Skin of body (tissue), 1 donor: ENCODE measurements at regions not wholly inside any gene's neighbourhood (a gene's known extent, or its start where the extent isn't known, plus 50 kb on each side); places are given as distances from the start of the nearest gene placed in this dataset.
"Not testable (repeated sequence)": the region's sequence is repeated elsewhere in the genome, so short reads cannot be mapped to it uniquely, and the experiment has no call there.

ENCODE experiments used
- DNase-seq: peaks from one replicate; lab custom pipeline; 2025; lab: John Stamatoyannopoulos, UW

DNA sequence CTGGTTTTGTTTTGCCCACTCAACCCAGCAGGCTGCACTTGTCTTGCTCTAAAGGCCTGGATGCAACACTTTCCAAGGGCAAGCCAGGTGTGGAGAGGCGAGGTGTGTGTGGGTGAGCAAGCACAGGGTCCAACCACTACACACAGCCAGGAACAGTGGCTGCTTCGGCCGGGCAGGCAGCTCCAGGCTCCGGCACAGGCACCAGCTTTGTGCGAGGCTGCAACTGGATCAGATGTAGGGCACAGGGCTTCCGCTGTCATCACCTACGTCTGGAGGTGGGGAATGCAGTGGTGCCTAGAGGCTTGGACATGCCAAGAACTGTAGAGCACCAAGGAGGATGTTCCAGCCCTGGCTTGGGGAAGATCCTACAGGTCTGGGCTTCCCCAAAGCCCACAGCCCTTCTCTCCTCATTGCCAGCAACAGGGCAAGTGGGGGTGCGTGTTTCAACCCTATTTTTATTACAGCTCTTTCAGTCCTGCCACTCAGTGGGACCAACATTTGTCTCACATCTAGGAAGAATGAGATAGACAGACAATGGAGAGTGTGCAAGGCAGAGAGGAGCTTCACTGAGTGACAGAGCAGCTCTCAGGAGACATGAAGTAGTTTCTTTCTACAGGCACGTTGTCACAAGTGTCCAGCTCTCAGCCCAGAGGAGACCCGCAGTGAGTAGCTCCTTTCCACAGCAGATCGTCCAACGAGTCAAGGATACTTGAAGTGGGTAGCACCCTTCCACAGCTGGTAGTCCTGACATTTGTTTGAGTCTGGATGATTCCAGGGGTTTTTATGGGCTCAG is 622.2 kb downstream of the CDH9 start:
- DNase-seq: no peak

GRCh38 chr5:26390608-26391007 is 647.8 kb downstream of the CDH9 start:
- no peak for DNase-seq

- no peak for DNase-seq
Measured at GRCh38 chr5:26388976-26389375, 649.4 kb downstream of the CDH9 start.

GRCh38 chr5:26386532-26386931 is 651.9 kb downstream of the CDH9 start:
- DNase-seq: no peak

GRCh38 chr5:26364624-26365023 is 673.8 kb downstream of the CDH9 start:
- not testable (repeated sequence) for DNase-seq

GRCh38 chr5:26343801-26344325 is 694.5 kb downstream of the CDH9 start:
- no peak for DNase-seq

DNA sequence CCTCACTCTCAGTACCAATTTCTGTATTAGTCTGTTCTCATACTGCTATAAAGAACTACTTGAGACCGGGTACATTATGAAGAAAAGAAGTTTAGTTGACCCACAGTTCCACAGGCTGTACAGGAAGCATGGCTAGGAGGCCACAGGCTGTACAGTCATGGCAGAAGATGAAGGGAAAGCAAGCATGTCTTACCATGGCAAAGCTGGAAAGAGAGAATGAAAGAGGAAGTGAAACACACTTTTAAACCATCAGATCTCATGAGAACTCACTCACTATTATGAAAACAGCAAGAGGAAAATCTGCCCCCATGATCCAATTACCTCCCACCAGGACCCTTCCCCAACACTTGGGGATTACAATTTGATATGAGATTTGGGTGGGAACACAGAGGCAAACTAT is 698.8 kb downstream of the CDH9 start:
- no peak for DNase-seq

DNA sequence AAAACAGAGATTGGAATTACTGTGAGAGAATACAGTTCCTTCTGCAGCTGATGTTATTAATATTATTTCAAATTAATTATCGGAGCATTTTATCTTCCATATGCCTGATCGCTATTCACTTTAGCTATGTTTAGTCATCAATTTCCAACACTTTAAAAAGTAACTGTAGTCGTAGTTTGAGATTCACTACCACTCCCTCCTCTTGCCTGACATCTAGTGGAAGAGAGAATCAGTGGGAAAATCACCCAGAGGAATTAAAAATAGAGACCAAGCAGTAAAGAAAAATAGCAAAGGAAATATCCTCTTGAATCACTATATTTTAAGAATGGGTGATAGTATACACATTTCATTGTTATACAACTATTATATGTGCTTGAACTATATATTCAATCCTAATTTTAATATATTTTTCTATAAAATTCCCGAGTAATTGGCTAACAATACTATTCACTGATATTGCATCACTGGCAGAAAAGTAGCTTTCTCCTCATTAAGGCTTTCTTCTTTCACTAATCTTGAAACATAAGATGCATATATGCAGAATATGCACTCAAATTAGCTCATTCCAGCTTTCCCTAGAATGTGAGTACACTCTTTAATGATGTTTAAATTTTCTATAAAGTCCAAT is 708.7 kb downstream of the CDH9 start:
- no peak for DNase-seq

- no peak for DNase-seq
Measured at GRCh38 chr5:26326153-26326759, 712.1 kb downstream of the CDH9 start.

DNA sequence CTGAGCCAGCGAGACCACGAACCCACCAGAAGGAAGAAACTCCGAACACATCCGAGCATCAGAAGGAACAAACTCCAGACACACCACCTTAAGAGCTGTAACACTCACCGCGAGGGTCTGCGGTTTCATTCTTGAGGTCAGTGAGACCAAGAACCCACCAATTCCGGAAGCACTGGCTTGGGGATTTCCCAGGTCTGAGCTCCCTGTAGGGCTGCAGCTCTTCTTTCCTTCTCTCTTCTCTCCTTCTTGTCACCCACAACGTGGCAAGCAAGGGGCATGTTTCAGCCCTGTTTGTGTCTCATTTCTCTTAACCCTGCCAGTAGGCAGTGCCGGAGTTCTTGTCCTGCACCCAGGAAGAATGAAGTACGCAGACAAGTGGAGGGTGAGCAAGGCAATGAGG is 713.0 kb downstream of the CDH9 start:
- not testable (repeated sequence) for DNase-seq

- not testable (repeated sequence) for DNase-seq
Measured at GRCh38 chr5:26324273-26324895, 714.0 kb downstream of the CDH9 start.

DNA sequence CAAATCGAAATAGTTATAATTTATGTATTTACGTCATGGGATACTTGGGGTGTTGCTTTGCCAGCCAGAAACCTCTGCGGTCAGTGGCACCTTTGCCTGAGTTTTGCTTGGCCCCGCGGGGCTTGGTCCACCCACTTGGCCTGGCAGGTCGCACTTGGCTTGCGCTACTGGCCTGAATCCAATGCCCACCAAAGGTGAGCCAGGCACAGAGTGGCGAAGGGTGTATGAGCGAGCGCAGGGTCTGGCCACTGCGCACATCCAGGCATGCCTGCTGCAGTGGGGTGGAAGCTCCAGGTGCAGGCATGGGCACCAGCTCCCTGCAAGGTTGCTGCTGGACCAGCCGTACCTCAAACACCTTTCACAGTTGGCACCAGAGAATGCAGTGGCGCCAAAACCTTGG is 714.6 kb downstream of the CDH9 start:
- DNase-seq: no peak

GRCh38 chr5:26321278-26321677 is 717.1 kb downstream of the CDH9 start:
- DNase-seq: no peak

- no peak for DNase-seq
Measured at GRCh38 chr5:26310415-26310814, 728.0 kb downstream of the CDH9 start.

DNA sequence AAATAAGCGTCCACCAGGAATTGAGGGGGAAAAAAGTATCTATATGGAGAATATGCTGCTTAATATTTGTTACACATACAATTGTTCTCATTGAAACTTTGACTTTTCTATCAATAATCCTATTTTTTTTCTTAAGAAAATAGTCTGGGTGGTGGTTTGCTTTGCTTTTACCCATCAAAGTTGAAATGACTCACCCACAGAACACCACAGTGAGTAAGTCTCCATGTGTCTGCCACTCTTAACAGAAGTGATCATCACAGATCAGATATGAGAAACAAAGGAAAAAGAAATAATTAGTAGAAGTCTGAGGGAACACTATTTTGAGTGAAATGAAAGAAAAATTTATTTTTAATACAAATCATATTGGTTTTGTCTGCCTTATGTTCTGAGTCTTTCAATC is 742.8 kb downstream of the CDH9 start:
- no peak for DNase-seq

- no peak for DNase-seq
Measured at GRCh38 chr5:26282190-26282589, 756.2 kb downstream of the CDH9 start.

- DNase-seq: no peak
Measured at GRCh38 chr5:26278078-26278477, 760.3 kb downstream of the CDH9 start.

- DNase-seq: no peak
Measured at GRCh38 chr5:26259081-26259480, 779.3 kb downstream of the CDH9 start.

DNA sequence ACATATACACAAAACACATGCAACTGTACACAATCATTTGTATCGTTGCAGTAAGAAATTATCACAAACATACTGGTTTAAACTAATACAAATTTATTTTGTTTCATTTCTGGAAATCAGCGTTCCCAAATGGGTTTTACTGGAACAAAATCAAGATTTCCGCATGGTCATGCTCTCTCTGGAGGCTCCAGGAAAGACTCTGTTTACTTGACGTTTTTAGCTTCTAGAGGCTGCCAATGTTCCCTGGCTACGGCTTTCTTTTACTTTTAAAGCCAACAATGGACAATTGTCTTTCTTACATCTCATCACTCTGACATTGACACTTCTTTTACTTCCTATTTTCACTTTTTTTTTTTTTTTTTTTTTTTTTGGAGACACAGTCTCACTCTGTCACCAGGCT is 793.1 kb downstream of the CDH9 start:
- DNase-seq: peak; percentile 40

DNA sequence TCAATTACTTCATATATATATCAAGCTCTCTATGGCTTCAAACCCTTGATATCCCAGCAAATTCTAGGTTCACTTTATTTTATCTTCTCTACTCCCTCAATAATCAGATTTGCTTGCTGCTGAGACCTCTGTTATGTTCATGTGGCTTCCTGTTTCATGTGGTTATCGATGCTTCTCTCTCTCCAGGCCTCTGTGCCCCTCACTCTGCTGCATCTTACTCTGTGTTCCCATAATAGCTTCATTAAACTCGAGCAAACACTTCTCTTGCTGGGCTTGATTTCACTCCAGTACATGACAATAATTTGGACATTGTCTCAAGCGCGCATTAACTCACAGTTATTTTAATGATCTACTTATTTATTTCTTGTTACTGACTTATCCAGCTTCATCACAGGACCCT is 798.8 kb downstream of the CDH9 start:
- no peak for DNase-seq

DNA sequence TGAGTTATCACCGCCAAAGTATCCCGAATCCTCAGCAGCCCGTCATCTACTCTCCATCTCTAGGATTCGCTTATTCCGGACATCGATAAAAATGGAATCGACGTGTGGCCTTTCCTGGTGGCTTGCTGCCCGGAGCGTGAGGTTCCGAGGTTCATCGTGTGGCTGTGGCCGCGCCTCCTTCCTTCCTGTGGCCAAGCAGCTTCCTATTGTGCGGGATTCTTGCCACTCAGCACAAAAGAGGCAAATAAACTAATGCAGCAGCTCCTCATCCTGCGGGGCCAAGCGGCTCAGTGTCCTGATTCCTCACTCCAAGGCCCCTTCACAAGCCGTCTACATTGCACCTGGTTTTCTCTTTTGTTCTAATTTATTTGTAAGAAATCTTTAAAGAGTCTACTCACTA is 800.9 kb downstream of the CDH9 start:
- no peak for DNase-seq

- DNase-seq: no peak
Measured at GRCh38 chr5:26236936-26237335, 801.5 kb downstream of the CDH9 start.
